NCI-H226 (cell line): ENCODE measurements at regions not wholly inside any gene's neighbourhood (a gene's known extent, or its start where the extent isn't known, plus 50 kb on each side); places are given as distances from the start of the nearest gene placed in this dataset.

Experiments used
- DNase-seq: peaks from one replicate; pipeline ENCODE4 v3.0.0-alpha.2; 2015

DNA sequence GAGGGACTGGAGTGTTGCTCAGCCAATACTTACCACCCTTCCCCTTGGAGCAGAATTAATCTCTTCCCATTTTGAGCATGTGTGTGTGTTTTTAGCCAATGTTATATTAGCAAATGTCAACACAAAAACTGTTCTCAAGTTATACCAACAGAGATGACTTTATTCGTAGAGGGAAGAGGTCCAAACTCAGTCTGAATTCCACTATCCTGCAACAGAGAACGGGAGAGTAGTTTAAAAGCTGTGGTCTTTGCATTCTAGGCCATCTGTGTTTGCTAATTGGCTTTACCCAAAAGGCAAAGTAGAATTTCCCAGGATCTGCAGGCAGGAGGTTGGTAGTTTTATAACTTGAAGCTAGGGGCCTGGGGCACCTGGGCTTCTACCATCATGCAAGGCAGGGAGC is 847.9 kb upstream of the TMEM132C start:
- no peak for DNase-seq

DNA sequence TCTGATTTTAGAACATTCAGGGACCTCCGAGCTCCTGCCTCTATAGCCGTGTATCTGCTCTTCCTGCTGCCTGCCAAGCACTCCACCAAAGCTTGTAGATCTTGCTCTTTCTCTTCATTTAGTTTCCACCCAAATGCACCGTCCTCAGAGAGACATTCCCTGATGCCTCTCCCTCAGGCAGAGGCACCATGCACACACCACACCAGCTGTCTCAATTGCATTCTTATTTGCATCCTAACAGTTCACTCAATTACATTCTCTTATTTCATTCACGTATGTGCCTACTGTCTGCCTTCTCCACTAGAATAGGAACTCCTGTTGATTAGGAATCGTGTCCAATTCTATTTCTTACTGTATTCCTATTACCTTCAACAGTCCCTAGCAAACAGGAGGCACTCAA is 845.4 kb upstream of the TMEM132C start:
- DNase-seq = no peak

DNA sequence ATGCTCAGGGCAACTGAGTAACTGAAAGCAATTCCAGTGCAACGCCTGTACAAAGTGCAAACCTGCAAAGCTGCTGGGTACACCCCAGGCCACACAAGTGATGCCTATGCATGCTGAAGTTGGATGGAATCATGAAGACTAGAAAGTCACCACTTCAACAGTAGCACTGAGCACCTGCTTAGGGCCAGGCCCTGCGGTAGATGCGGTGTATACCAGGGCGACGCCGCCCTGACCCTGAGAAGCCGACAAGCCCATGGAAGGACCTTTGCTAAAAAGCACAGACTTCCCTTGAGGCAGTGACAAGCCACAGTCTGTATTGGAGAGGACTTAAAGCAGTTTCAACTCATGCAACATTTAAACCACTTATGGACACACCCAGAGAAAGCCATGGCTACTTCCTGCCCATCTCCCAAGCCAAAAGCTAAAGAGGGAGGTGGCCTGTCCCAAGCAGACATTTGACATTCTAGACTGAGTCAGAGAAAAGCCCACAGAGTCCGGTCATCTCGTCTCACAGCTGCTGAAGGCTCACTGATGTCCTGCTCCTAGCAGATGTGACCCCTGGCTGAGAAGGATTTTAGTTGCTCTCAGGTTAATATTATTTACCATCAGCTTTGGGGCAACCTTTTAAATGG is 843.9 kb upstream of the TMEM132C start:
- no peak for DNase-seq

DNA sequence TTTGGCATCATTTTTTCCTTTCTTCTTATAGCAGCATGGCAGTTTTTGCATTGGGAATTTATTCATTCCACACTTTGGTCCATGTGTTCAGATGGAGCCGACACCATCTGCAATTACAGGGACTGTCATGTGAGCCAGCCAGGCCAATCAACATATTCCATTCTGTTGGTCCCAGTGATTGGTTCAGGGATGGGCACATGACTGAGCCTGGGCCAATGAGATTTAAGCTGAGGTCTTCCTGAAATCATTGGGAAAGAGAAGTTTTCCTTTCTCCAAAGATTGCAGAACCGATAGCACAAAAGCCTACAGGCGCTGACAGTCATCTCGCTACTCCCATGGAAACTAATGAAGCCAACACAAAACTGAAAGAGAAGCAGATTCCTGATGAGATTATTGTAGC is 841.5 kb upstream of the TMEM132C start:
- no peak for DNase-seq

DNA sequence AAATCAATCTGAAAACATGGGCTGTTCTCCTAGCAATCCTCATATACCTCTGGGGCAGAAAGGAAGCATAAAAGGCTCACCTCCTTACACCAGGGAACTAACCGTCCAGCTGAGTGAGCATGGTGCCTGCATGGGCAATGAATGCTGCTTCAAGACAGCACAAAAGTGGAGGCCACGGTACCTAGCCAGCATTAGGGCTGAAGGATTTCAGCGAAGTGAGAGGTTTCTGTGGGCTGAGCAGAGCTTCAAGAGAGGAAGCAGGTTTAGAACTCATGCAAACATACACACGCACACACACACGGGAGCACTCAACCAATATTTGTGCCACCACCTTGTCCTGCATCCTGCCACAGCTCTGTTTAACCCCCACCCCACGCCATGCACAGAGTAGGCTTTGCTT is 838.5 kb upstream of the TMEM132C start:
- DNase-seq = no peak

DNA sequence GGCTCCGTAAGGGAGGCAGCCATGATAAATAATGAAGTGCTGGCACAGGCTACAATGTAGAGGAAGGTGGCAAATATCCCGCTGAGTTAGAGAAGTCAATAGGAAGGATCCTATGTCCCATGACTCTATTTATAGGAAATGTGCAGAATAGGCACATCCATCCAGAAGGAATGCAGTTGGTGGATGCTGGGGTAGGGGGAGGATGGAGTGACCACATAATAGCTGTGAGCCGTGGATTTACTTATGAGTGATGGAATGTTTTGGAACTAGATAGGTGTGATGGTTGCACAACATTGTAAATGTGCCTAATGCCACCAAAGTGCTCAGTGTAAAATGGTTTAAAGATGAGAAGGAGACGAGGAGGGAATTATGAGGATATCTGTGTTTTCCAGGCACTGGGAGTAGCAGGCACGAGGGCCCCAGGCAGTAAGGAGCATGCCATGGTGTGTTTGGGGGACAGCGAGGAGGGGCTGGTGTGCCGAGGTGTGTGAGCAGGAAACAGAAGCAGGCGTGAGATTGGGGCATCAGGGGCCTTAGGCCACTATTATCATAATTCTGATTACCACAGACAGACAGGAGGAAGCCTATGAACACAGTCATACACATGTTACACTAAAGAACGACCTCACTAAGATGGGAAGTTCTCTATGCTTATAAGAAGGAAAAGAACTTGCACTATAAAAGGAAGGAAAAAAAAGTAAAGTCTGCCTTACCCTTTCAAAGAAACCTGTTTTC is 837.3 kb upstream of the TMEM132C start:
- no peak for DNase-seq

DNA sequence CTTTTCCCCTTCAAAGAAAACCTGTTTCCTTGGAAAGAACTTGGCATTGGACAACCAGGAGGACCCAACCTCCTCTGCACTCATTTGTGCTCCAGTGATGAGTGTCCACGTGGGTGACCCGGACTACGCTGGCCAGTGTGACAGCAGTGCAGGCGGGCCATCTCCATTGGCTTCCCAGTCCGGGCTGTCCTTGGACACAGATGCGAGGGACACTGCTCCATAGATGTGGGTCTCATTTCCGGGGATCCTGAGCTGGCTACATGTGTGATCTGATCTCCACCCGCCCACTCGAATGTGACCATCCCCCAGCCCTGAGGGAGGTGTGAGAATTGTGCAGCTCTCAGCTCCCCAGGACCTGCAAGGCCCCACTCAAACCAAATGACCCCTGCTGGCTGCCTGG is 836.6 kb upstream of the TMEM132C start:
- DNase-seq = no peak

DNA sequence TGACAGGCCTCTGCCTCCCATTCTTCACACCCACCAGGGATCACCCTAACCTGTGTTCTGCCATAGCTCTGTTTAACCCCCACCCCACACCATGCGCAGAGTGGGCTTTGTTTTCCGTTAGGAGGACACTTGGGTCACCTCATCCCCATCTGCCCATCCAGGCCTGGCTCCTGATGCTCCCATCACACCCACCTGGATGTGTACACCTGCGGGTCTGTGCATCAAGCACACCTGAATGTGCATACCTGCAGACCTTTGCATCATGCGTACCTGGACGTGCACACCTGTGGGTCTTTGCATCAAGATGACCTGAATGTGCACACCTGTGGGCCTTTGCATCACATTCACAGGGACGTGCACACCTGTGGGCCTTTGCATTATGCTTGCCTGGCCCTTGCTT is 835.8 kb upstream of the TMEM132C start:
- DNase-seq = no peak

DNA sequence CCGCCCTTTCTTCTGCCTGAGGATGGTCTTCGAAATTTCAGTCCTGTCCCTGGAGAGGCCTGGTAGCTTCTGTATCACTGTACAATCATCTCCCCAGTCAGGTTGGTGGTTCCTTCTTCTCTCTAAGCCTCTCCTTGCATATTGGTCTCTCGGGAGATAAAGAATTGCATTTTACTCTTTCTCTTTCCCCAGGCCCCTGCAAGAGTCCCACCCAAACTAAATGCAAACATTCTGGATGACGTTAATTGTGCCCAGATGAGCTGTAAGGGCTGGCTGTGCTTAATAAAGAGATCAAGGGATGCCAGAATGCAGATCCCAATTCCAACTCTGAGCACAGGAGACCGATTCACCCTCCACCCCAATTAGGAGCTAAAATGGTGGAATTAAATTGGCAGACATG is 835.4 kb upstream of the TMEM132C start:
- DNase-seq = no peak

DNA sequence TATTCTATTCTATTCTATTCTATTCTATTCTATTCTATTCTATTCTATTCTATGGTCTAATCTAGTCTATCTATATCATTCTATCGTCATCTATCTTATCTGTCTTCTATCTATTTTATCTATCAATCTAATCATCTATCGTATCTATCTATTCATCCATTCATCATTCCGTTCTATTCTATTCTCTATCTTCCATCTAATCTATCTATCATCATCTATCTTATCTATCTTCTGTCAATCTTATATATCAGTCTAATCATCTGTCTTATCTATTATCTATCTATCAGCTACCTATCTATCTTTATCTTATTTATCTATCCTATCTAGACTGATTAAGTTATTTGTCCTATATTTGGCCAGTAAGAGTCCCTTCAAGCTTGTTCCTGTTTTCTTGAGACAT is 831.5 kb upstream of the TMEM132C start:
- DNase-seq = no peak

DNA sequence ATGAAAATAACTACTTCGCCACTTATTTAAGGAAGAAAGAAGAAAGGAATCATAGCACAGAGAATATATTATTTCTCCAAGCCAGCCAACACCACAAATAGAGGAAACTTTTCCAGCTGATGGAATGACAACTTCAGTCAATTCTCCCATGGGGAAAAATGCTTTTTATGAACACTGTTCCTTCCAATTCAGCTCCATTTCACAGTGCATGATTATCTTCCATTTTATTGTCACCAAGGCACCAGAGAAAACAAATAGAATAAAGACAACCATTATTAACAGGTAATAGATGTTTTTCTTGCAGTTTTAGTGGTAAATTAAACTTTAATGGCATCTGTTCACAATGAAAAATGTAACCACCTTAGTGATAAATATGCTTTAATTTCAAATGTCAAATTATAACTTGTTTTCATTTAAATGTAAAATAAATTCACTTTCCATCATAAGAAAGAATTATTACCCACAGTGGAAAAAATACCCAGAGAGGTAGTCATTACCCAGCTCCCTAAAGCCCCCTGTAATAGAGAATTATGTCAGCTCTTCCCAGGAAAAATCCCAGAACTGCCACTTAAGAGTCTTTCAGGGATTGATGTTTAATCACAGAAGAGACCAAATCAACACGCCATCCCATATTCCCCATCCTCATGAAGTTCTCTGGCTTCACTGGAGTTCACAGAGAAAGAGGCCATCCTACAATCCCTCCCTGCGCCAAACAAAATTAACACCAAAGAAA is 828.3 kb upstream of the TMEM132C start:
- no peak for DNase-seq

DNA sequence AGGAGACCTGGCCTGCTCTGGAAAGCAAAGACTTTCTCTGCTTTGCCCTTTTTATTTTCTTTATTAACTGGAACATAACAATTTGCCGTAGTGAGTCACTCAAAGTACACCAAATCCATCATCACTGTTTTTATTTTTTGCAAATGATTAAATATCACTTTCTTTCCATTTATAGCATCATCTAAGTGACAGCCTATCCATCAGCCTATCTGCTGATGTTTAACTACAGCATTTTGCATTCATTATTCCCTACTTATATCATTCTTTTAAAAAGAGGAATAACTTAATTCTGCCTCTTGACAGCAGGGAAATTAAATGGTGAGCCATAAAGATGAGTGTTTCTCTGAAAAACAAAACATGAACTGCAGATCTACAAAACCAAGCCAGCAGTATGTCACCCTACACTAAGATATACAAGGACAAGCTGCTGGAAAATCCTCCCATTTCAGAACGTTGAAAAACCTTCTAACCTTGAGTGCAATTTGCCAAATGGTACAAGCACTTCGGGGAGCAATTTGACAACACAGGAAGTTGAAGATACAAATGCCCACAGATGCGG is 821.3 kb upstream of the TMEM132C start:
- DNase-seq = no peak

DNA sequence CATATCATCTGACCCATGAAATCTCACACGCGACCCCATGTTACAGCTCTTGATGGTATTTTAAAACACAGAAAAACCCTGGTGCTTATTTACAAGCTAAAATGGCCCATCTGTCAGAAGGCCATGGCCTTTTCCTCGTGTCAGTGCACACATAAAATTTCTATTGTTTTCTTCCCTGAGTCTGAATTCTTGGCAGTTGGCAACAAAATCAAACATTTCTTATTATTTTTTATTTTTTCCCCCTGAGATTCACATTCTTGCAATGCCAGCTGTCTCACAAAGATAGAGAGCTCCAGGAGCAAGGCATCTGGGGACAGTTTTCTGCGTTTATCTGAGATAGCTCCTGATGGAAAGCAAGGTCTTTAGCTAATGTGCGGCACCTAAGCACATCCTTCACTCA is 818.1 kb upstream of the TMEM132C start:
- DNase-seq = no peak

DNA sequence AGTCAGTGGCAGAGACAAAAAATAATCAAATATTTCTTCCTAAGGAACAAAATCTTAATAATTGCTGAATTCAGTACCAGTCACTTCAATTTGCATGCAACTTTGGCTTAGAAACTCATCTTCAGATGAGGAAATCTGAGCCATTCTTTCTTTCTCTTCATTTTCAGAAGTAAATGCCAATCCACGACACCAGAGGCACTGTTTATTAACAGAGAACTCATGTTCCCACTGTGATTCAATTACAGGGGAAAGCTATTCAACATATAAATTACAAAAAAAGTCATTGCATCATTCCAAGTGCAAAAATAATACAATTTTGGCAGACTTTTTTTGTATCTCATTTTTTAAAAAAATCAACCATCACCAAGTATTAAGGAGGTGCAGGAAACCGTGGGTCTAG is 816.1 kb upstream of the TMEM132C start:
- DNase-seq = no peak

DNA sequence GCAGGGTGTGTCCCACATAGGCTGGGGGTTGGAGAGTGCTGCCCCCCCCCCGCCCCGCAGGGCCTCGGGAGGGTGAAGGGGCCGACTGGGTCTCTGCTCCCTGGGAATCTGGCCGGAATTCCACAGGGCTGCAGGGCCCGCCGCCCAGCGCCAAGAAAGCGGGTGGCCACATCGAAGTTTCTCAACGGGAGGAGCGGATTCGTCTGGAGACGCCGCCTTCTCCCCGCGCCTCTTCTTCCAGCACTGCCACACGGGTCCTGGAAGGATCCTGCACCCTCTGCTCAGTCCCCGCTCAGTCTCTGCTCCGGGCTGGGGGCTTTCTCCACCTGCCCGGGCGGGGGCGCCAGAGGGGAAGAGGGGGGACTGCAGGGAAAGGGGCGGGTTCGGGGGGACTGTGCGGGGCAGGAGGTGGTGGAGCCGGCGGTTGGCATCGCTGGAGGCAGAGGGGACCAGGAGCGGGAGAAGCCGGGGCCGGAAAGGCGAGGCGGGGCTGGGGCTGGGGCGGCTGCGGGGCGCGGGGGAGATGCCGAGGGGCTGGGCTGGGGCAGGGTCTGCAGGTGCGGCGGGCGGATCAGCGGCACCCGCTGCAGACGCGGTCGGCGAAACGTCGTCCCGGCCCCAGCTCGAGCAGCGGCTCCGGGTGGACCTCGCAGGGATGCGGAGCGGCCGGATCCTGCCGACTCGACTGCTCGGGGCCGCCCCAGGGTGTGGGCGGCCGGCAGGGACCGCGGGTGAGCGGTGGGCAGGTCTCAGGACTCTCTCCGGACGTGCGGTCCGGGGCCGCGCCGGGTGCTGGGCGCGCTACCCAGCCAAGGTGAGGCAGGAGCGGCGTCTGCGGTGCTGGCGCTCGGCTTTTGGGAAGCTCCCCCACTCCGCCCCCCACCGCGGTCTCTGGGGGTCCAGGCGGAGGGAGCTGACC is 811.4 kb upstream of the TMEM132C start:
- DNase-seq = no peak

DNA sequence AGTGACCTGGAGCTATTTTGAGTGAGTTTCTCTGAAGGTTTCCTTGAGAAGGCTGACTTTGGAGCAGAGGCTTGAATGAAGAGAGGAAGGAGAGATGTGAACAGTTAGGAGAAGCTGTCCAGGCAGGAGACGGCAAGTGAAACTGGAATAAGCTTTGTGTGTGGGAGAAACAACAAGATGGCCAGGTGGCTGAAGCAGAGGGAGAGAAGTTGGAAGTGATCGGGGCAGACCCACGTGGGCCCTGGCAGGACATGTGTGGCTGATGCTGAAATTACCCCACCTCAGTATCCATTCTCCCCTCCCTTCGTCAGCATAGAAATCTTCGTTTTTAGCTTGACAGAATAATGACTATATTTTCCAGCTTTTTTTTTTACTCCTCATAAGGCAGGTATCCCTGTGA is 809.2 kb upstream of the TMEM132C start:
- no peak for DNase-seq

DNA sequence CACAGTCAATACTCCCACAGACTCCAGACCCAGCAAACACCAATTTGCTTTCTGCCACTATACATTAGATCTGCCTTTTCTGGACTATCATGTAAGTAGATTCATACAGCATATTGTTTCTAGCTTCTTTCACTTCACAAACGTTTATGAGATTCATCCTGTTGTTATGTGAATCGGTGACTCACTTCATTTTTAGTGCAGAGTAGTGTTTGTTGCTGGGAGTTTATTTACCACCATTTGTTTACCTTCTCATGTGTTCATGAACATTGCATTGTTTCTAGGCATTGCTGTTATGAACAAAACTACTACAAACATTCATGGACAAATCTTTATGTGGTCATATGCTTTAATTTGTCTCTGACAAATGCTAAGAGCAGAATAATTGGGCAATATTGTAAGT is 807.8 kb upstream of the TMEM132C start:
- no peak for DNase-seq

DNA sequence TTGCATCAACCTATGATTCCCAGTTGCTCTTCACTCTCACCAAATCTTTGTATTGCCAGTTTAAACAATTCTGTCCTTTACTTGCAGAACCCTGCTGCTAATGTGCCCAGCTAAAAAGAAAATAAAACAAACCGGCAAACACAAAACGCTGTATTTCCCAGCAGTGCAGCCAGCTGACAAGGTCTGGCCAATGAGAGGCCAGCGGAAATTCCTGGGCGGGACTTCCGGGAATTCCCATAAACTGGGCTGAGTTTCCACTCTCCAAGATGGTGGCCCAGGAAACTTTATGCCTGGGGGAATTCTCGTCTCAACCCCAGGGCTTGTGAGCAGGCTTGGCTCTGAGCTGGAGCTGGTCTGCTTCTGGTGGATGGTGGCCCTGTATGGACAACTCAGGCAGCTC is 807.3 kb upstream of the TMEM132C start:
- DNase-seq = no peak

DNA sequence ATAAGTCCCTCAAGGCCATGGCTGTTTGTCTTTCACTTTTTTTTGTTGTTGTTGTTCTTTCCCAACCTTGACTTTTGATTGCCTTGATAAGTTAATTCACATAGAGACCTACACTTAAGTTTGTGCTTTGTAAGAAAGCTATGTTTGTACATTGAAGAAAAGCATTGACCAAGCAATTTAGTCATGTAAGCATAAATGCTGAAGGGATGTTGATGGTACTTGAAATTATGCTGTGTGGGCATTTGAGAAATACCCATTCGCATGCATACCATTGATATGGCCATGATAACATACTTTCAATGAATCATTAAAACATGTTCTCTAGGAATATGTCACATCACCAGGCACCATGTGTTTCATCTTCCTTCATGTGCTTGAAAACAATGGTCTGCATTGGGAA is 803.7 kb upstream of the TMEM132C start:
- no peak for DNase-seq

DNA sequence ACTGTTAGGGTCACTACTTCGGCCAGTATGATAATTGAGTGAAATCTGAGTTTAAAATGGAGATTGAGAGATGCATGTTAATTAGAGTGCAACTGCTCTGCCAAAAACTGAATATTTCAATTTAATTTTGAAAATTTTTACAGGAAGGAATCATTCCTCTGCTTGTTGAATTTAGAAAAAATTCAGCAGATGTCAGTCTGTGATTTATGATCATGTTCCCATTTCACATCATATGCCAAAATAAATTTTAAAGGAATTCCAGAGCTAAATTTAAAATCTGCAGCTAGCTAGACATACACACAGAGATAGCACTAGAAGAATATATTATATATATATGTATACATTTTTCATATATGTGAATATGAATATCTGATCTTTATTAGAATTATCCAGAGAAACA is 797.6 kb upstream of the TMEM132C start:
- DNase-seq = no peak

DNA sequence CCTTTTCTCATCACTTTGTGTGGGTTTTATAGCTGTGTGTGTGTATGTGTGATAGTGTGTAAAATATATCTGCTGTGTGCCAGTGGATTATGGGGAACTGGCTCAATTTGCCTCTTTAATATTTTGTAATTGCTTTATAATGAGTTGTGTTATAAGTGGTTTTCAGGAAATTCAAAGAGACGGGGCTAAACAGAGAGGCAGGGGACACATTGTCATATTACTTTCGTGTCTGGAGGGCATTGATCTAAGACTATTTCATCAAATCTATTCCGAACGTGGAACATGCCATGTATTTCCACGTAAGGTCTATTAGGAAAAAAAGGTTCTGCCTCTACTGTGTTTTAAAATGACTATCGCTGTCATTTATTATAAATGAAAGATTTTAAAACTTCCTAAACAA is 793.2 kb upstream of the TMEM132C start:
- DNase-seq = no peak

DNA sequence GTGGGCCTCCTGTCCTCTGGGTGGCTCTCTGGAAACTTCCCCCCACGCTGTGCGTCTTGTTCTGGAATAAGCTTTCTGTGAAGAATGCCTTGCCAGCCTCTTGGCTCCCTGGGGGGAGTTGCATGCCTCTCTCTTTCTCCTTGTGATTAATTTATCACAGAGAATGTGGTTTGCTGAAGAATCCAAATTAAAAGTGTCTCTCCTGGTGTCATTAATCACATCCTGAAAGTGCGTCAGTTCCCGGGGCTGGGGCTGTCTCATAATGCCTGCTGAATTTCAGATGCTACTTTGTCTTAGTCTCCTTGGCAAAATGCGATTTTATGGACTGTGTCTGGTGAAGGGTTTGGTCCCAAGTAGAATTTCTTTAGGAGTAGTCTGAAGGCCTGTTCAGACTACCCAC is 787.7 kb upstream of the TMEM132C start:
- no peak for DNase-seq

DNA sequence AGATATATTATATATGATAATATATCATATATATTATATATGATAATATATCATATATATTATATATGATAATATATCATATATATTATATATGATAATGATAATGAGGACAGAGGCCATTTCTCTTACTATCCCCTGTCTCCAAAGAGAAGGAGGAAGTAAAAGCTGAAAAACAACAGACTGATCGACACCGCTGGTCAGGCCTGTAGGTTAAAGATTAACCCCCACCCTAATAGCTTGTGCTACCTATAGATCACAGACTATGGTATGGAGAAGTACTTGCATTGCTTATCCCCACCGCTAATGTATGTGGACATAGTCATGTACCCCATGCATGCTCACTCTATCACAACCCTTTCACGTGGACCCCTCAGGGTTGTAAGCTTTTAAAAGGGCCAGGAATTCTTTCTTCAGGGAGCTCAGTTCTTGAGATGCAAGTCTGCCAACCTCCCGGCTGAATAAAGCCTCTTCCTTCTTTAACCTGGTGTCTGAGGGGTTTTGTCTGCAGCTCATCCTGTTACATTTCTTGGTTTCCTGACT is 786.1 kb upstream of the TMEM132C start:
- DNase-seq = no peak
